CD14-positive monocyte (primary cell): ENCODE measurements at regions not wholly inside any gene's neighbourhood (a gene's known extent, or its start where the extent isn't known, plus 50 kb on each side); places are given as distances from the start of the nearest gene placed in this dataset.

Experiments
- DNase-seq, 3 donors: peaks; one replicate each; pipeline ENCODE4 v3.0.0-alpha.2; 2011 to 2022
- H2AFZ ChIP-seq: 2 replicates; pipeline ENCODE4 v1.6.0; 2012; ENCODE audit warnings: mild to moderate bottlenecking, low read depth, low read length, inconsistent platforms; ENCODE audit not compliant: insufficient read depth, poor library complexity, severe bottlenecking
- H3K27ac ChIP-seq, 2 donors: 1 replicate in 1 of 2; 2 replicates in 1 of 2; pipeline ENCODE4 v1.5.1; 2012 to 2013; ENCODE audit warnings: low read length in 2 of 2, control low read depth in 1 of 2, inconsistent platforms in 1 of 2, low read depth in 1 of 2, mild to moderate bottlenecking in 1 of 2
- H3K27me3 ChIP-seq, 2 donors: one replicate each; pipeline versions ENCODE4 v1.6.0 to v1.6.1; 2011 to 2013; ENCODE audit warnings: low read length in 2 of 2; ENCODE audit not compliant: control insufficient read depth in 2 of 2, insufficient read depth in 2 of 2
- H3K36me3 ChIP-seq, 2 donors: replicated peaks in 1 of 2; 1 replicate in 1 of 2; 2 replicates in 1 of 2; pipeline versions ENCODE4 v1.5.1 to v1.6.1; 2012 to 2013; ENCODE audit warnings: low read length in 2 of 2, control low read depth in 1 of 2, inconsistent platforms in 1 of 2, mild to moderate bottlenecking in 1 of 2; ENCODE audit not compliant: insufficient read depth in 2 of 2, control insufficient read depth in 1 of 2
- H3K4me1 ChIP-seq, 2 donors: 1 replicate in 1 of 2; 2 replicates in 1 of 2; pipeline versions ENCODE4 v1.5.1 to v1.6.1; 2012 to 2013; ENCODE audit warnings: low read length in 2 of 2, control low read depth in 1 of 2, inconsistent platforms in 1 of 2, mild to moderate bottlenecking in 1 of 2, moderate library complexity in 1 of 2; ENCODE audit not compliant: insufficient read depth in 2 of 2, control insufficient read depth in 1 of 2
- H3K4me2 ChIP-seq: replicated peaks from 2 replicates; pipeline ENCODE3; 2012; ENCODE audit warnings: low read length, moderate library complexity, mild to moderate bottlenecking; ENCODE audit not compliant: poor library complexity, severe bottlenecking; ENCODE audit errors: extremely low read depth
- H3K4me3 ChIP-seq, 3 experiments: fragments of 200-600 bp in 1 of 3; sonication (generic) in 1 of 3; replicated peaks in 1 of 3; 1 replicate in 2 of 3; 2 replicates in 1 of 3; pipeline ENCODE4 v1.5.1; 2011 to 2013; ENCODE audit warnings: low read length in 3 of 3, mild to moderate bottlenecking in 3 of 3, control low read depth in 2 of 3, low read depth in 2 of 3, inconsistent platforms in 1 of 3, moderate library complexity in 1 of 3
- H3K79me2 ChIP-seq: 2 replicates; pipeline ENCODE4 v1.6.0; 2012; ENCODE audit warnings: mild to moderate bottlenecking, control low read depth, inconsistent platforms, low read length, moderate library complexity; ENCODE audit not compliant: insufficient read depth
- H3K9ac ChIP-seq: 2 replicates; pipeline ENCODE4 v1.6.0; 2017; ENCODE audit warnings: low read length, mild to moderate bottlenecking; ENCODE audit not compliant: insufficient read depth, poor library complexity, severe bottlenecking
- H3K9me3 ChIP-seq, 2 donors: replicated peaks in 1 of 2; 1 replicate in 1 of 2; 2 replicates in 1 of 2; pipeline versions ENCODE4 v1.5.1 to v1.6.1; 2012 to 2013; ENCODE audit warnings: low read length in 2 of 2, control low read depth in 1 of 2; ENCODE audit not compliant: control insufficient read depth in 1 of 2, insufficient read depth in 1 of 2
- H4K20me1 ChIP-seq: 2 replicates; pipeline ENCODE4 v1.6.0; 2012; ENCODE audit warnings: mild to moderate bottlenecking, low read length, control low read depth, moderate library complexity; ENCODE audit not compliant: insufficient read depth
- H3K27ac Mint-ChIP-seq, 7 donors: one replicate each; pipeline ENCODE4 v1.8.0; 2020; ENCODE audit warnings: mild to moderate bottlenecking in 7 of 7, mixed read lengths in 7 of 7, moderate library complexity in 6 of 7, inconsistent platforms in 2 of 7
- H3K27me3 Mint-ChIP-seq, 3 donors: one replicate each; pipeline ENCODE4 v1.8.0; 2021 to 2022; ENCODE audit warnings: low read depth in 3 of 3, mild to moderate bottlenecking in 3 of 3, mixed read lengths in 3 of 3, moderate library complexity in 3 of 3, inconsistent platforms in 1 of 3
- H3K36me3 Mint-ChIP-seq, 2 donors: one replicate each; pipeline ENCODE4 v1.8.0; 2020; ENCODE audit warnings: mixed read lengths in 2 of 2, inconsistent platforms in 1 of 2, mild to moderate bottlenecking in 1 of 2
- H3K4me1 Mint-ChIP-seq: one replicate; pipeline ENCODE4 v1.8.0; 2020; ENCODE audit warnings: mild to moderate bottlenecking, mixed read lengths
- H3K4me3 Mint-ChIP-seq, 2 donors: one replicate each; pipeline ENCODE4 v1.8.0; 2020; ENCODE audit warnings: mild to moderate bottlenecking in 2 of 2, mixed read lengths in 2 of 2, moderate library complexity in 1 of 2
- H3K9me3 Mint-ChIP-seq, 7 donors: one replicate each; pipeline ENCODE4 v1.8.0; 2020 to 2022; ENCODE audit warnings: mixed read lengths in 7 of 7, mild to moderate bottlenecking in 6 of 7, moderate library complexity in 6 of 7, inconsistent platforms in 2 of 7
- CTCF ChIP-seq: fragments of 200-600 bp; IDR thresholded peaks from one replicate; pipeline ENCODE4 v1.8.0; 2022; ENCODE audit warnings: antibody characterized with exemption, mild to moderate bottlenecking
- WGBS: methylation state at CpG from one replicate; pipeline ENCODE4 v1.1.5; 2013; ENCODE audit warnings: missing lambda C conversion rate; ENCODE audit not compliant: insufficient coverage; 5-methylcytosine and 5-hydroxymethylcytosine counted together
- intact Hi-C, 2 donors: fragments of 100-400 bp; cut with micrococcal nuclease; formaldehyde crosslinking; loops; one replicate each; pipeline versions ENCODE4 v1.15.0 to v1.15.1; 2023

- TF ChIP-seq CTCF: no peak
- Histone ChIP-seq H3K9ac (no peak overlapping the region), H3K4me3 (no peak overlapping the region), H3K4me2 (no peak overlapping the region), H3K79me2 (no peaks in the 10 kb centered on the region), H3K27me3 (no peaks in the 10 kb centered on the region), H3K9me3 (no peaks in the 10 kb centered on the region), H3K27ac (no peak overlapping the region), H3K36me3 (no peaks in the 10 kb centered on the region), H4K20me1 (no peaks in the 10 kb centered on the region), H2AFZ (no peak overlapping the region), H3K4me1 (no peaks in the 10 kb centered on the region)
- 83% methylated on average over 1 of the region's 4 CpGs for WGBS
- Mint-ChIP-seq H3K27ac (no peak overlapping the region), H3K27me3 (peaks cover 2 to 11% (median 3%) of the 10 kb centered on the region in 3 donors), H3K9me3 (peaks cover 0 to 3% (median 0%) of the 10 kb centered on the region in 7 donors), H3K4me1 (no peaks in the 10 kb centered on the region), H3K4me3 (no peak overlapping the region), H3K36me3 (no peaks in the 10 kb centered on the region)
- DNase-seq: no peak
- intact Hi-C loops: no loop called here
Observed at GRCh38 chr2:152246686-152247336, 71.2 kb upstream of the STAM2 start.

GRCh38 chr2:152247337-152247695 lies 71.8 kb upstream of the STAM2 start:
- H3K4me2 ChIP-seq: no peak overlapping the region
- H3K4me1 ChIP-seq: no peaks in the 10 kb centered on the region
- intact Hi-C loops: no loop called here
- no peak for DNase-seq
- WGBS: no CpG with 5 or more reads among the region's 2 CpGs
- Mint-ChIP-seq H3K9me3 (peaks cover 0 to 3% (median 0%) of the 10 kb centered on the region in 7 donors), H3K4me3 (no peak overlapping the region), H3K27ac (no peak overlapping the region), H3K4me1 (no peaks in the 10 kb centered on the region), H3K27me3 (peaks cover 2 to 11% (median 3%) of the 10 kb centered on the region in 3 donors), H3K36me3 (no peaks in the 10 kb centered on the region)
- no peaks in the 10 kb centered on the region for H3K27me3 ChIP-seq
- no peaks in the 10 kb centered on the region for H3K36me3 ChIP-seq
- no peak overlapping the region for H2AFZ ChIP-seq
- no peak overlapping the region for H3K4me3 ChIP-seq
- H3K79me2 ChIP-seq: no peaks in the 10 kb centered on the region
- H3K27ac ChIP-seq: no peak overlapping the region
- H3K9me3 ChIP-seq: no peaks in the 10 kb centered on the region
- no peak for TF ChIP-seq CTCF
- no peak overlapping the region for H3K9ac ChIP-seq
- H4K20me1 ChIP-seq: no peaks in the 10 kb centered on the region
